Stimulated activated CD8-positive, alpha-beta memory T cell treated with anti-CD3 and anti-CD28 coated beads, Interleukin-7, amount 100 ng/mL, for 24 hours (primary cell): ENCODE measurements at regions not wholly inside any gene's neighbourhood (a gene's known extent, or its start where the extent isn't known, plus 50 kb on each side); places are given as distances from the start of the nearest gene placed in this dataset.

Source experiments
- DNase-seq: peaks from one replicate; pipeline ENCODE4 v3.0.0-alpha.2; 2020; ENCODE audit warnings: low read depth

DNA sequence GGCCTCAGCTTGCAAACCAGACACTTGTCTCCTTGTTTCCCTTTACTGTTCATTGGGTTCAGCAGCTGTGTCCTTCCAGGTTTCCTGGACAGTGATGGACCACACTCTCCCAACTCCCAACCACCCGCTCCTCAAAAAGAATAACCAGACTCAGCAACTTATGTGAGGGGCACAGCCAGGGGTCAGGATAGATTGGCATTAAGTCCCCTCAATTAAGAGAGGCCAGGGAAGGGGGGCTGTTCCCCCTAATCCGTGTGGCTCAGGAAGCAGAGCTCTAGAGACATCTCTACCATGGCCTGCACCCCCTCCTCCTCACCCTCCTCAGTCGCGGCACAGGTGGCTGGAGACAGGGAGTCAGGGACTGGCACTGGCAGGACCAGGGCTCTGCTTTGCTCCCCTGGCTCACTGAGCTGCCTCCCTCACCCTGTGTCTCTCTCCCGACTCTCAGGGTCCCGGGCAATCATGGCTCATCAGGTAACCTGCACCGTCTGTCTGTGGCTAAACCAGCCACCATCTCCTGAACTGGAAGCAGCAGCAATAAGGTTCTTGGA is 111.7 kb downstream of the ZNF280B start:
- DNase-seq, result no peak

DNA sequence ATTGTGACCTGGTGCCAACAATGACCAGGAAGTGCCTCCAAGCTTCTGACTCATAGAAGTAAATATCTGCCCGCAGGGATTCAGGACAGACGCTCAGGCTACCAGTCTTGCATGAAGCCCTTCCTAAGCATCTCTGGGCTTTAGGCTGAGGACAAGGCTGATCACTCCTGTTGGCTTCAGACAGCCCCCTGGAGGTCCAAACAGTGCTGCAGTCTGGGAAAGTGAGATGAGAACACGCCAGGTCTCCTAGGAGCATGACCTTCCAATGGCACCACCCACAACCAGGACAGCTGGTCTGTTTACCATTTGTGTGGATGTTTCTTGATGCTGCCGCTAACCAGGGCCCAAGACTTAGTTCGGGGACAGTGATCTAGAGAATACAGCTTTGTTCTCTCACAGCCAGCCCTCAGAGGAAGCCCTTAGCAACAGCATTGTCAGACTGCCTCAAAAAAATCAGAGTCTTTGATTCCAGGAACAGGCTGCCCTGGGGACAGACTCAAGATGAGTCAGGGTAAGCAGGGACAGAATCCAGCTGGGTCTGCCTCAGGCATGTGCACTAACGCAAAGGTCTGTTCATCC is 111.2 kb downstream of the ZNF280B start:
- no peak for DNase-seq

DNA sequence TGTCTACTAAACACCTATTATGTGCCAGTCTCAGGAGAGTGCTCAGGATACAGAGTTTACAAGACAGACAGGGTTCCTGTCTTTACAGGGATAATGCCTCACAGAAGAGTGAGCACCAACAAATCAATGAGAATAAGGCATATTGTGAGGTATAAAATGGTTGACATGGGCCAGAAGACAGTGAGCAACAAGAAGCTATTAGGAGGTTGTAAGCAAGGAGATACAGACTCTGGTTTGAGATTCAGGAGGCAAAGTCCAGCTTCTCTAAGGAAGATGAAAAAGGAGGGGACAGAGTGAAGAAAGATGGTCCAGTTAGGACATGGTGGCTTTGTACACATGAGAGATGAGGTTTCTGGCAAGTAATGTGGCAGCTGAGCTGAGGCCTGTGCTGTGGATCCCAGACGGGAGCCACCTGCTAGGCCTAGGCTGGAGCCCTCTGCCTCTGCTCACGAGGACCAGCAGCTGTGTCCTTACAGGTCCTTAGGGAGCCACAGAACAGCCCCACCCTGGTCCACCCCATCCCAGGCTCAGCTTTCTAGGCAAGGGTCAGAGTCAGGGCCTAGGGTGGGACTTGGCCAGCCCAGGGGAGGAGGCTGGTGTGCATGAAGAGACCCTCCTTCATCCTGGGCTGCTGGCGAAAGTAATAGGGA is 110.5 kb downstream of the ZNF280B start:
- DNase-seq, result no peak

DNA sequence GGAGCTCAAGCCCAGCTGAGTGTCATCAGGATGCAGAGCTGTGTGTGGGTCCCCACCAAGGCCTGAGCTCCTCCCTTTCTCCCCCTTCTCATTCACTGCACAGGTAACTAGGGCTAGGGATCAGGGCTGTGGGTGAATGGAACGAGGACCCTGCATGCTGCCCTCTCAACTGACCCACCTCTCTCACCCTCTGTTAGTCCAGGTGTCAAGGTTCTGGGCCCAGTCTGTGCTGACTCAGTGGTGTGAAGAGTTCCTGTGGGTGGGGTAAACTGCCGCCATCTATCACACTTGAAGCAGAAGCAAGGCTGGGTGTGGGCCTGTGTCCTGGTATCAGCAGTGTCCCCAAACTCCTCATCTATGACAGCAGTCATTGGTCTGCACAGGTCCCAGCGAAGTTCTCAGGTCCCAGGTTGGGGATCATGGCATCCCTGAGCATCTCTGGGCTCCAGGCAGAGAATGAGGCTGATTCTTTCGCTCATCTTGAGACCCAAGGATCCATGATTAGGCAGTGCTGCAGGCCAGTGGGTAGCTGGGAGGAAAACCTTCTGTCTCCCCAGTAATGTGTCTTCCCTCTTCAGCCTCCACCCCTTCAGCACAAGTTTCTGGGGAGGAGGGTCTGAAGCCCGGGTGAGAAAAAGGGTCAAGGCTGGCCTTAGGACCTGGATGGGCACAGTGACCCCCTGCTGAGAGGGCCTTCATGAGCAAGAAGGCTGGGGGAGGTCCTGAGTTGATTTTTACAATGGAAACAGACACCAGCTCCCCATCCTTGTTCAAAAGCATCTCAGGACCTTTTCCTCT is 109.8 kb downstream of the ZNF280B start:
- no peak for DNase-seq

DNA sequence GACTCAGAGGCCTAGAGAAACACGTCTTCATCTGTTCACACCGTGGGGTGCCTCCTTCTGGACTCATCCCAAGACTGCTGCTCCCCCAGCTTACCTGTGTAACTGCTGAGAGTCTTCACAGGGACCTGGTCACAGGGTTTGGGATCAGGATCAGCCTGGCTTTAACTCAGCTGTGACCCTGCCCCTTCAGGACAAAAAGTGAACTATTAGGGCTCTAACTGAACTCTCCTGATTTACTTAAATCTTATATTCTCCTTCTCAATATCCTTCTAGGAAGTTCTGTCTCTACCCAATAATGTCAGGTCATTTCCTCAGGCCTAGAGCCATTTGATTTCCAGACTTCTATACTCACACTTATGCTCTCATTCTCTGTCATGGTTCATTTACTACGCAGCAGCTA is 108.4 kb downstream of the ZNF280B start:
- DNase-seq, result no peak

DNA sequence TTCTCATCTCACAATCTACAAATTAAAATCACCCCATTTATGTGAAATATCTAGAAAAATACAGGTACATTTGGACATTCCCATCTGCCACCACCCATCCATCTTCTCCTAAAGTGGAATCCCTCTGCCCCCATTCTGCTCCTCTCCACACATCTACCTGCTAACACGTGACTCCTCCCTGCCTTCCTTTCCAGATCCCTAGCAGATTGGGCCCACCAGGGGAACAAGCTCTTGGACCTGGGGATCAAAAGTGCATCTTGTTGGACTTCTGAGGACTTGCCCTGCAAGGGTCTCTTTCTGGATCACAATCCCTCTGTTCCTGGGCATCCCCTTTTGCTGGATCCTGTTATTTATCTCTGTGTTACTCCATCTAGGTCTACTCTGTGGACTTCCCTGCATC is 107.6 kb downstream of the ZNF280B start:
- DNase-seq, result no peak

DNA sequence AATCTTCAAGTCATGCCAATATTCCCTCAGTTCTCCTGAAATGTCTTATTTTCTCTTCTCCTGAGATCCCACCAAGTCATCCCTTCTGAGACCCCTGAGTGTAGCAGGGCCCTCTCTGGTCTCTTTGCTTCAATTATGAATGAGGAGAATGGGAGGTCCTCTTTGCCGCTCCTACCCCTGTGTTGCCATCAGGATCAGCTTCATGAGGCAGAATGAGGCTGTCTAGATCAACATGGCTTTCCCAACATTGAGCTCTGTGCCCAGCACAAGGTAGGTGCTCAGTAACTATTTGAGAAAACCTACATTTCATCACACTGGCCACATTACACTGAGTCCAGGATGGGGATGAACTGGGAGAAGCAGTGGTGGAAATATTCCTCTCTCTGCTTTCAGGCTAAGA is 107.2 kb downstream of the ZNF280B start:
- no peak for DNase-seq

DNA sequence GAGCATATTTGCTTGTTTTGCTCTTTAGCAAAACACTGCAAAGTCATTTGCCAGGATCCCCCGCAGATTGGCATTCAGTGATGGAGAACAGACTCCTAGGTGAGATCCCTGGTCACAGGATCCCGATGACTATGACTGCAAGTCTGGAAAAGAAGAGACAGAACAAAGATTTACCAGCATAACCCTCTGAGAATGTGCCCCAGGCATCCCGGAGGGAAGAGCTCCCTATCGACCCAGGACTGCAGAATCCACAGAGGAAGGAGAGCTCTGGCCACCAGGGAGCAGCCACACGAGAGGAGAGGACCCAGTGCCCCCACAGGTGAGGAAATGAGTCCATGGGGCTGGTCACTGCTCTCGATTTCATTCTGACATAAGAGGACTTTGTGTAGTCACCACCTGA is 105.2 kb downstream of the ZNF280B start:
- no peak for DNase-seq

DNA sequence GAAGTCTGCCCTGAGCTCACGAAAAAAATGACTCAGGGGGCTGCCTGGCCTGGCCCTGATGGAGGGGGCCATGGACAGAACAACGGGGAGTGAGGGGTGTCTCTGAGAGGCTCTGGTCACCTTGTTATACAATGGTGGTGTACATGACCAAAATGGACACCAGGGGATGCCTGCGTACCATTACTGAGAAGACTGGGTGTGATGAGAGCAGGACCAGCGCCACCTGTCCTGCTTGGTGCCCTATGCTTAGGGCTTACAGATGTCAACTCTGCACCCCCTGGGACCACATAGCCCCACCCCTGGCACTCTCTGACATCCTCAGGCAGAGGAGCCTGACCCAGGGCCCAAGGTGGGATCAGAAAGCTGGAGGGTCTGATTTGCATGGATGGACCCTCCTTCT is 104.8 kb downstream of the ZNF280B start:
- no peak for DNase-seq

DNA sequence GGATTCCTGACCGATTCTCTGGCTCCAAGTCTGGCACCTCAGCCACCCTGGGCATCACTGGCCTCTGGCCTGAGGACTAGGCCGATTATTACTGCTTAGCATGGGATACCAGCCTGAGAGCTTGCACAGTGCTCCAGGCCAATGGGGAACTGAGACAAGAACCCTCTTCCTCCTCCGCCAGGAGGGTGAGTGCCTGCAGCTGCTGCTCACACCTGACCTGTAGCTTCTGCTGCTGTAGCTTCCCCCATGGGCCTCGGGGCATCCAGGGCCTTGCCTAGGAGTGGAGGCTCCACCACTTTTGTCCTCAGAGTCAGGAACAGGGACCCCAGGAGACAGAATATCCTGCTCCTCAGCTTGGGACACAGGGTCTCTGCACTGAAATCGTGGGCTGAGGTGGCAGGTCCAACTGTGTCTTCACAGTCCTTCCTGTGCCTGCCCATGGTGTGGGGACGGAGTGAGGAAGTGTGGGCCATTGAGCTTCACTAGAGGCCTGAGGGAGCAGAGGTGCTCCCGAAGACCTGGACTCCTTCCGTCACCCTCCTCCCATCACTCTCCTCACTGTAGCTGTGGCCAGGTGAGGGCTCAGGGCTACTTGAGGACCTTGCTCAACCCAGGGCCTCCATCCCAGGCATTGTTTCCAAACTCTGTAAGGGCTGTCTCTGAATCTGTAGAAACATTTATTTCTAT is 103.8 kb downstream of the ZNF280B start:
- no peak for DNase-seq

DNA sequence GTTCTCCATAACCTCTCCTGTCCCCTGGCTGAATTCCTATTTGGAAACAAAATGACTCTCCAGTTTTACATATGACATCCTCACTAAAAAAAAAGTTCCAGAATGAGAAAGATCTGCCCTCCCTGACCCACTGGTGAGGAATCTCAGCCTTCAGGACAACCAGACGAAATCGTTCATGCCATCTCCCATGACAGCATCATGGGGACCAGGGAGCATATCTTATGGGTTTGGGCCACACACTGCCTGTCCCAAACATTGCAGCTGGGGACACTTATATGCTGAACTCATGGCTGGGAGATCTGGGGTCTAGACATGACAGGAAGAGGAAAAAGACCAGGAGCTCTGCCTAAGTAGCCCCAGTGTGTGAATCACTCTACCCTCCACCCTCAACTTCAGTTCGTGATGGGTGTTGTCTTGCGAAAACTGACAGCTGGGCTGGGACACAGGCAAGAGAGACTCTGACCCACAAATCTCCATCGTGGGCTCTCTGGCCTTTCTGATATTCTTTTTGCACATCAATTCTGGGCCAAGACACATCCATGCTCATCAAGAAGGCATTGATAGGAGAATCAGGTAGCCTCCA is 102.0 kb downstream of the ZNF280B start:
- DNase-seq, result no peak

DNA sequence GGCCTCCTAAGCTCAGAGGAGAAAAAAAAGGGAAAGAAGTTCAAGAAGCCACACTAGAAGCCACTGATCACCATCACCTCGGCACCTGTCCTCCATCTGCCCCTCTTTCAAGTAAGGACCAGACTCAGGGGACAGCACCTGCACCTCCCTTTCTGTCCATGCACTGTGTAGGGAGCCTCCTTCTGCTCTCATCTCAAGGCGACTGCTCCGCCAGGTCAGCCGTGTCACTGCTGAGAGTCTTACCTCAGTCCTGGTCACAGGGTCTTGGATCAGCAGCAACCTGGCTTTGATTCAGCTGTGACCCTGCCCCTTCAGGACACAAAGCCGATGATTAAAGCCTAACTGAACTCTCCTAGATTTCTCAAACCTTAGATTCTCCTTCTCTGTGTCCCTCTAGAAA is 101.5 kb downstream of the ZNF280B start:
- DNase-seq, result no peak

DNA sequence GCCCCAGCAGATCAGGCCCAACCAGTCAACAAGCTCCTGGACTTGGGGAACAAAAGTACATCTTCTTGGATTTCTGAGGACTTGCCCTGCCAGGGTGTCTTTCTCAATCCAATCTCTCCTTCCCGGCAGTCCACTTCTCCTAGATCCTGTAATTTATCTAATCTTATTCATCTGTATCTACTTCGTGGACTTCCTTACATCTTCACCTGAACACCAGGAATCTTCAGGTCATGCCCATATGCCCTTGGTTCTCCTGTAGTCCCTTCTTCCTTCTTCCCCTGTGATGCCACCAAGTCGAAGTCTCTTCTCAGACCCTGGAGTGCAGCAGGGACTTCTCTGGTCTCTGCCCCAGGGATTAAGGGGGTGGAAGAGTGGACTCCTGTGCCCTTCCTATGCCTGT is 100.3 kb downstream of the ZNF280B start:
- DNase-seq, result no peak

DNA sequence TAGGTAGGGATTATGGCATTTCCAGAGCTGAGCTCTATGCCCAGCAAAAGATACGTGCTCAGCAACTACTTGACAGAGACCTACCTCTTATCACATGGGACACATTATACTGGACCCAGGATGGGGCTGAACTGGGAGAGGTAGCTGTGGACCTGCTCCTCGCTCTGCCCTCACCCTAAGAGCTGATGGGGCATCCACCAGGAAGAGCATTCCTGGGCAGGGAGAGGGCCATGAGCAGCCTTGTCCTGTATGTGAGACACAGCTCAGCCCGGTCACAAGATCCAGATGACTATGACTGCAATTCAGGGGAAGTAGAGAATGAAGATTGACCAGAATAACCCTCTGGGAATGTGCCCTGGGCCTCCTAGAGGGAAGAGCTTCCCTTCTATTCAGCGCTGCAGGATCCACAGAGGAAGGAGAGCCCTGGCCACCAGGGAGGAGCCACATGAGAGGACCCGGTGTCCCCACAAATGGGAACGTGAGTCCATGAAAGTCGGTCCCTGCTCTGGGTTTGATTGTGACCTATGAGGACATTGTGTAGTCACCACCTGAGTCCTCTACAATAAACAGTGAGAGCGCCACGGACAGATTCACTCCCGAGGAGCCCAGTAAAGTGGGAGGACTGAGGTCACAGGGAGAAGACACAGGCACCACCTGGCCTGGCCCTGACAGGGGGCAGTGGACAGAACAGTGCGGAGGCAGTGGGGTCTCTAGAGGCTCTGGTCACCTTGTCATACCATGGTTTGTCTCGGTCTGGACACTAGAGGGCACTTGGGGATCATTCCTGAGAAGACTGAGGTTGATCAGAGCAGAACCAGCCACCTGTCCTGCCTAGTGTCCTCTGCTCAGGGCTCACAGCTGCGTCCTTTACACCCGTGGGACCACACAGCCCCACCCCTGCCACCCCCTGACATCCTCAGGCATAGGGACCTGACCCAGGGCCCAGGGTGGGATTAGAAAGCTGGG is 99.5 kb downstream of the ZNF280B start:
- DNase-seq, result no peak

DNA sequence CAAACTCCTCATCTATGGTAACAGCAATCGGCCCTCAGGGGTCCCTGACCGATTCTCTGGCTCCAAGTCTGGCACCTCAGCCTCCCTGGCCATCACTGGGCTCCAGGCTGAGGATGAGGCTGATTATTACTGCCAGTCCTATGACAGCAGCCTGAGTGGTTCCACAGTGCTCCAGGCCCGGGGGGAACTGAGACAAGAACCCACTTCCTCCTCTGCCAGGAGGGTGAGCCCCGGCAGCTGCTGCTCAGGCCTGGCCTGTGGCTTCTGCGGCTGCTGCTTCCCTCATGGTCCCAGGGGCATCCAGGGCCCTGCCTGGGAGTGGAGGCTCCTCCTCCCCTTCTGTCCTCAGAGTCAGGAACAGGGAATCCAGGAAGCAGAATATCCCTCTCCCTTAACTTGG is 98.4 kb downstream of the ZNF280B start:
- no peak for DNase-seq

DNA sequence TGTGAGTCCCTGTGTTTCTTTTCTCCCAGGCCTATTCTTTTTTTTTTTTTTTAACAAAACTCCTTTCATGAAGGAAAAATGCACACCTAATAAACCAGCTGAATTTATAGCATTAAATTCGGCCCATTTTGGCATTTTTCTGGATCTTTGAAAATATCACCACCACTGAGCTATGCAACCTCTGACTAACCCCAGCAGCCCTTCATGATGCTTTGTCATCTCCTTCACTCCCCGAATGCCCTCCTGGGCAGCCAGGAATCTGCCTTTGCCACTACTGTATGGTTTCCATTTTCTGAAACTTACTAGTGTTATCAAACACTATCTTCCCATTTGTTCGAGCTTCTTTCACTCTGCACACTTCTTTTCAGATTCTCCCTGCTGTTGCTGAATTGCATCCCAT is 97.9 kb downstream of the ZNF280B start:
- no peak for DNase-seq

DNA sequence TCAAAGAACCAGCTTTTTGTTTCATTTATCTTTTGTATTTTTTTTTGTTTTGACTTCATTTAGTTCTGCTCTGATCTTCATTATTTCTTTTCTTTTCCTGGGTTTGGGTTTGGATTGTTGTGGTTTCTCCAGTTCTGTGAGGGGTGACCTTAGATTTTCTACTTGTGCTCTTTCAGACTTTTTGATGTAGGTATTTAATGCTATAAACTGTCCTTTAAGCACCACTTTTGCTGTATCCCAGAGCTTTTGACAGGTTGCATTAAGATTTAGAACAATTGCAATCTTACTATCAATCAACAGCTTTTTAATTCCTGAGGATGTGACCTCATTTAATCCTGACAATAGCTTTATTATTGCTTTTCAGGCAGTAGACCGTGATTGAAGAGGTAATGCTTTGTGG is 94.3 kb downstream of the ZNF280B start:
- no peak for DNase-seq

DNA sequence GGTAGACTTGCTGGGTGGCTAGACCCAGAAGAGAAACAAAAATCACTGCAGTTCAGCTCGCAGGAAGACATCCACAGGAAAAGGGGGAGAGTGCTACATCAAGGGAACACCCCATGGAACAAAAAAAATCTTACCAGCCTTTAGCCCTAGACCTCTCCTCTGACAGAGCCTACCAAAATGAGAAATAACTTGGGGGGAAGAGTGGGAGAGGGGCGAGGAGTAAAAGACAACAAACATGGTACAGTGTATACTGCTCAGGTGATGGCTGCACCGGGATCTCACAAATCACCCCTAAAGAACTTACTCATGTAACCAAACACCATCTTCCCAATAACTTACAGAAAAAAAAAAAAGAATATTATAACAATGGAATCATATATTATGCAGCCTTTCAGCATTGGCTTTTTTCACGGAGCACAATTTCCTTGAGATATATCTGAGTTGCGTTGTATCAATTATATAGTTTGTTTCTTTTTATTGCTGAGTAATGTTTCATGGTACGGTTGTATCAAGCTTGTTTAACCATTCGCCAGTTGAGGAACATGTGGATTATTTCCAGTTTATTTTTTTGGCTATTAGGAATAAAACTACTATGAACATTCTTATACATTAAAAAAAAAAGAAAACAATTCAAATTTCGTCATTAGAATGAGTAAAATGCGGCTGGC is 90.9 kb downstream of the ZNF280B start:
- no peak for DNase-seq

DNA sequence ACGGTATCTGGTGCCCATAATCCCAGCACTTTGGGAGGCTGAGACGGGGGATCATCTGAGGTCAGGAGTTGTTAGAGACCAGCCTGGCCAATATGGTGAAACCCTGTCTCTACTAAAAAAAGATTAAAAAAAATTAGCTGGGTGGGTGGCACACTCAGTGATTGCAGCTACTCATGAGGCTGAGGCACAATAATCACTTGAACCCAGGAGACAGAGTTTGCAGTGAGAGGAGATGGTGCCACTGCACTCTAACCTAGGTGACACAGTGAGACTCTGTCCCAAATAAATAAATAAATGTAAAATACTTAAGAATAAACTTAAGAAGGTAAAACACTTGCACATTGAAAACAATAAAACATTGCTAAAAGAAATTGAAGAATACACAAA is 90.4 kb downstream of the ZNF280B start:
- DNase-seq, result no peak

DNA sequence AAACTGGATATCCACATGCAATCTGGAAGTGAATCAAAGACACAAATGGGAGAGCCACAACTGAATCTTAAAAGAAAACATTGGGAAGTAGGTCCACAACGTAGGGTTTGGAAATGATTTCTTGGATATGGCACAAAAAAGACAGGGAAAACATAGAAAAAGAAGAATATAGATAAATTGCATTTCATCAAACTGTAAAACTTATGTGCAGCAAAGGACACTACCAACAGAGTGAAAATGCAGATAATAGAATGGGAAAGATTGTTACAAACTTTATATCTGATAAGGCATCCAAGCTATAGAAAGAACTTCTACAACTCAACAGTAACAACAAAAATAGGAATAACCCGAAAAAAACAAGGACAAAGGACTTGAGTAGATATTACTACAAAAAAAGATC is 89.6 kb downstream of the ZNF280B start:
- DNase-seq, result no peak

DNA sequence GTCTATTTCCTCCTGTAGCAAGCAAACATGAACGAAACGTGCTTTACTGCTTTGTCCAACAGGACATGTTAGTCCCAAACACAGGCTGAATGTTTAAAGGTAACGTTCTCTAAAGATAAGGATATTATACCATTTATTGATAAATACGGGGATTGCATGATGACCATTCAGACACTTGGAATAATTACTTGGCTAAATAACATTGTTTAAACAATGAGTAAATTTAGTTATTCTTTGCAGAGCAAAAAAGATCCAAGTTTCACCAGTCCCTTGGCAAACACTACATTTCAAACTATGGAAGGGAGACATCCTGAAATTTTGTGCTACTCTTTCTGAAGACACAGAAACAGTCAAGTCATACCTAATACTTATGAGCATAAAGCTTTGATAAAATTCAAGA is 88.0 kb downstream of the ZNF280B start:
- no peak for DNase-seq
